Spleen (tissue), 7 donors: ENCODE measurements at regions not wholly inside any gene's neighbourhood (a gene's known extent, or its start where the extent isn't known, plus 50 kb on each side); places are given as distances from the start of the nearest gene placed in this dataset.
"Not testable (repeated sequence)": the region's sequence is repeated elsewhere in the genome, so short reads cannot be mapped to it uniquely, and the experiment has no call there.

Experiments used
- CTCF ChIP-seq, 11 experiments: fragments of 200-600 bp in 7 of 11; fragments of 450-650 bp in 4 of 11; sonication (generic) in 4 of 11; IDR thresholded peaks in 8 of 11; conservative IDR thresholded peaks in 3 of 11; 1 replicate in 7 of 11; 2 replicates in 4 of 11; pipeline versions ENCODE4 v1.4.0 to v1.8.0; 2016 to 2021; ENCODE audit warnings: antibody characterized with exemption in 11 of 11, inconsistent platforms in 4 of 11, mild to moderate bottlenecking in 1 of 11
- POLR2A ChIP-seq, 3 donors: fragments of 450-650 bp; IDR thresholded peaks; one replicate each; pipeline ENCODE4 v1.5.1; 2017; ENCODE audit warnings: antibody characterized with exemption in 3 of 3, mild to moderate bottlenecking in 1 of 3
- donor health status: DM: no; HTN: no; CAD: no; lungs with moderate emphysema.
- donor health status: DM: no; HTN: no; CAD: no.
- donor health status: DM: no; HTN: no; CAD: no.

- not testable (repeated sequence) for TF ChIP-seq CTCF (IDR thresholded peaks at IDR 0.05 in 8 of 11, conservative IDR thresholded peaks at IDR 0.05 in 3 of 11); POLR2A (IDR thresholded peaks at IDR 0.05)
Observed at GRCh38 chr16:88145824-88146405, 194.7 kb downstream of the BANP start.
